ENCODE measurements at regions not wholly inside any gene's neighbourhood (a gene's known extent, or its start where the extent isn't known, plus 50 kb on each side); places are given as distances from the start of the nearest gene placed in this dataset.

DNA sequence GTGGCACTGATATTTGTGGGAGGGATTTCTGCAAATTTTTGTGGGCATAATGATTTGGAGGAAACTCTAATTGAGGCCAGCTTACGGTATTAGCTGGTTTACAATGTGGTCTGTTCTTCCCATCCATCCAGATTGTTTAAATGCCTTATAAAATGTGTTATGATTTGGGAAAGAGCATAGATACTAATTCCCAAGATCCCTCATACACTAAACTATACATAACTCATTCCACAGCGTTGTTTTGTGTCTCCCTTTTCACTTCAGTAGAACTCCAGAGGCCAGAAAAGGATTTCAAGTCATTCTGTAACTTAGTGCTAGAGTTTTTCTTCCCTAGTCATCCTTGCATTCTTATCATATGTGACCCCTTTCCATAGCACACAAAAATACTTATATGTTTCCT is 292.6 kb upstream of the NT5E start:
- TF ChIP-seq, protein P1, sequence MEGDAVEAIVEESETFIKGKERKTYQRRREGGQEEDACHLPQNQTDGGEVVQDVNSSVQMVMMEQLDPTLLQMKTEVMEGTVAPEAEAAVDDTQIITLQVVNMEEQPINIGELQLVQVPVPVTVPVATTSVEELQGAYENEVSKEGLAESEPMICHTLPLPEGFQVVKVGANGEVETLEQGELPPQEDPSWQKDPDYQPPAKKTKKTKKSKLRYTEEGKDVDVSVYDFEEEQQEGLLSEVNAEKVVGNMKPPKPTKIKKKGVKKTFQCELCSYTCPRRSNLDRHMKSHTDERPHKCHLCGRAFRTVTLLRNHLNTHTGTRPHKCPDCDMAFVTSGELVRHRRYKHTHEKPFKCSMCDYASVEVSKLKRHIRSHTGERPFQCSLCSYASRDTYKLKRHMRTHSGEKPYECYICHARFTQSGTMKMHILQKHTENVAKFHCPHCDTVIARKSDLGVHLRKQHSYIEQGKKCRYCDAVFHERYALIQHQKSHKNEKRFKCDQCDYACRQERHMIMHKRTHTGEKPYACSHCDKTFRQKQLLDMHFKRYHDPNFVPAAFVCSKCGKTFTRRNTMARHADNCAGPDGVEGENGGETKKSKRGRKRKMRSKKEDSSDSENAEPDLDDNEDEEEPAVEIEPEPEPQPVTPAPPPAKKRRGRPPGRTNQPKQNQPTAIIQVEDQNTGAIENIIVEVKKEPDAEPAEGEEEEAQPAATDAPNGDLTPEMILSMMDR (tag by site-specific recombination; IDR thresholded peaks at IDR 0.05): no peak
- TF ChIP-seq ZNF146 (tag by site-specific recombination; IDR thresholded peaks at IDR 0.05) (no peak), KLF10 (tag by site-specific recombination; IDR thresholded peaks at IDR 0.05) (no peak), ZNF292 (tag by site-specific recombination; IDR thresholded peaks at IDR 0.05; ENCODE audit: borderline replicate concordance, low read depth) (no peak)
- no peak overlapping the region for H3K4me3 ChIP-seq (ENCODE audit: low read depth, low read length)
- POLR2A ChIA-PET: no interaction called here
- H3K36me3 ChIP-seq (ENCODE audit: control insufficient read depth in 2 of 2, insufficient read depth in 1 of 2, low read length in 2 of 2): no peaks in the 10 kb centered on the region
- H3K27ac ChIP-seq (ENCODE audit: extremely low read depth, low read depth, low read length): no peak overlapping the region
- no peaks in the 10 kb centered on the region for H3K4me1 ChIP-seq (ENCODE audit: control insufficient read depth, insufficient read depth, low read length)
- CTCF ChIA-PET: interaction anchor here (0.9 kb wide), 1 partner anchor 166 kb away, joined by 3 read pairs; no protein-coding TSS in a partner anchor
- no peaks in the 10 kb centered on the region for H3K9me3 ChIP-seq (ENCODE audit: control insufficient read depth, insufficient read depth, low read depth, low read length)

DNA sequence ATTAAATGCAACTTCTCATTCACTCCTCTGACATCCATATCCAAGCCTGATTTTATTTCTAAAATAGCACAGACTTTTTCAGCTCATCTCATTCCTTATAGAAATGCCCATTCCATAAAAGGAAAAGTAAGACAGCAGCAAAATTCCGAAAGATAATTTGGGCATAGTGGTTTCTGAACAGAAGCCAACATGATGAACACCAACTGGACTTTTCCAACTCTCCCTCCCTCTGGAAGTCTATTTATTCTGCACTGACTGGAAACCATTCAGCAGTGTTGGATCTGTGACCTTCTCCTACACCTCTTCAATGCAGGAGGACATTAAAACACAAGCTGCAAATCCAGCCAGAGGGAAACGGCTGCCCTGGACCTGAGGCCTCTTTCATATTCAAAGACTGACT is 306.2 kb upstream of the NT5E start:
- TF ChIP-seq, protein P2, sequence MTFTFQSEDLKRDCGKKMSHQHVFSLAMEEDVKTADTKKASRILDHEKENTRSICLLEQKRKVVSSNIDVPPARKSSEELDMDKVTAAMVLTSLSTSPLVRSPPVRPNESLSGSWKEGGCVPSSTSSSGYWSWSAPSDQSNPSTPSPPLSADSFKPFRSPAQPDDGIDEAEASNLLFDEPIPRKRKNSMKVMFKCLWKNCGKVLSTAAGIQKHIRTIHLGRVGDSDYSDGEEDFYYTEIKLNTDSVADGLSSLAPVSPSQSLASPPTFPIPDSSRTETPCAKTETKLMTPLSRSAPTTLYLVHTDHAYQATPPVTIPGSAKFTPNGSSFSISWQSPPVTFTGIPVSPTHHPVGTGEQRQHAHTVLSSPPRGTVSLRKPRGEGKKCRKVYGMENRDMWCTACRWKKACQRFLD (tag by site-specific recombination; IDR thresholded peaks at IDR 0.05): no peak
- TF ChIP-seq ZNF560 (tag by site-specific recombination; IDR thresholded peaks at IDR 0.05; ENCODE audit: borderline replicate concordance) (no peak), ZNF514 (tag by site-specific recombination; IDR thresholded peaks at IDR 0.05) (no peak)
- H3K27ac ChIP-seq (ENCODE audit: extremely low read depth, low read depth, low read length): no peak overlapping the region
- H3K4me3 ChIP-seq (ENCODE audit: low read depth, low read length): no peak overlapping the region
- H3K9me3 ChIP-seq (ENCODE audit: control insufficient read depth, insufficient read depth, low read depth, low read length): no peaks in the 10 kb centered on the region
- POLR2A ChIA-PET: no interaction called here
- H3K36me3 ChIP-seq (ENCODE audit: control insufficient read depth in 2 of 2, insufficient read depth in 1 of 2, low read length in 2 of 2): no peaks in the 10 kb centered on the region
- H3K4me1 ChIP-seq (ENCODE audit: control insufficient read depth, insufficient read depth, low read length): no peaks in the 10 kb centered on the region
- CTCF ChIA-PET: interaction anchor here (0.7 to 1.7 kb wide), 2 partner anchors 180 to 334 kb away, joined by 3 read pairs; no protein-coding TSS in a partner anchor

DNA sequence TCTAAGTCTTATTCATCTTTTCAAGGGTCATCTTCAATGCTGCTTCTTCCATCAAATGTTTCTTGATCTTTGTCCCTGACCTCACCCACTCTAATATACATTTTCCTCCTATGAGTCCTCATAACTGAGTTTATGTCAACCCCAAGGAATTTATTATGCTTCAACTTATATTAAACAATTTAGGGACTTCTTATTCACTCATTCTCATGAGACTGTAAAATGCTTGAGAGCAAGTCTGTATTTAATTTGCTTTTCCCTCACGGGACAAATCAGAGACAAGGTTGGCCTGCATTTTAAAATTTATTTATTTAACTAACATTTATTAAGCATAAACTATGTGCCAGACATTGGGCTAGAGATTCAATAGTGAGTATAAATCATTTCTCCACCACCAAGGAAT is 312.0 kb upstream of the NT5E start:
- TF ChIP-seq ZSCAN30 (tag by site-specific recombination; IDR thresholded peaks at IDR 0.05): no peak
- TF ChIP-seq, protein P3, sequence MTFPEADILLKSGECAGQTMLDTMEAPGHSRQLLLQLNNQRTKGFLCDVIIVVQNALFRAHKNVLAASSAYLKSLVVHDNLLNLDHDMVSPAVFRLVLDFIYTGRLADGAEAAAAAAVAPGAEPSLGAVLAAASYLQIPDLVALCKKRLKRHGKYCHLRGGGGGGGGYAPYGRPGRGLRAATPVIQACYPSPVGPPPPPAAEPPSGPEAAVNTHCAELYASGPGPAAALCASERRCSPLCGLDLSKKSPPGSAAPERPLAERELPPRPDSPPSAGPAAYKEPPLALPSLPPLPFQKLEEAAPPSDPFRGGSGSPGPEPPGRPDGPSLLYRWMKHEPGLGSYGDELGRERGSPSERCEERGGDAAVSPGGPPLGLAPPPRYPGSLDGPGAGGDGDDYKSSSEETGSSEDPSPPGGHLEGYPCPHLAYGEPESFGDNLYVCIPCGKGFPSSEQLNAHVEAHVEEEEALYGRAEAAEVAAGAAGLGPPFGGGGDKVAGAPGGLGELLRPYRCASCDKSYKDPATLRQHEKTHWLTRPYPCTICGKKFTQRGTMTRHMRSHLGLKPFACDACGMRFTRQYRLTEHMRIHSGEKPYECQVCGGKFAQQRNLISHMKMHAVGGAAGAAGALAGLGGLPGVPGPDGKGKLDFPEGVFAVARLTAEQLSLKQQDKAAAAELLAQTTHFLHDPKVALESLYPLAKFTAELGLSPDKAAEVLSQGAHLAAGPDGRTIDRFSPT (tag by site-specific recombination; IDR thresholded peaks at IDR 0.05): no peak
- no peak for TF ChIP-seq ZNF391 (tag by site-specific recombination; IDR thresholded peaks at IDR 0.05; ENCODE audit: borderline replicate concordance, low read depth)
- TF ChIP-seq IKZF3 (tag by site-specific recombination; IDR thresholded peaks at IDR 0.05): no peak
- no peak for TF ChIP-seq ZNF146 (tag by site-specific recombination; IDR thresholded peaks at IDR 0.05)
- TF ChIP-seq ZNF169 (tag by site-specific recombination; IDR thresholded peaks at IDR 0.05): no peak
- TF ChIP-seq, protein P4, sequence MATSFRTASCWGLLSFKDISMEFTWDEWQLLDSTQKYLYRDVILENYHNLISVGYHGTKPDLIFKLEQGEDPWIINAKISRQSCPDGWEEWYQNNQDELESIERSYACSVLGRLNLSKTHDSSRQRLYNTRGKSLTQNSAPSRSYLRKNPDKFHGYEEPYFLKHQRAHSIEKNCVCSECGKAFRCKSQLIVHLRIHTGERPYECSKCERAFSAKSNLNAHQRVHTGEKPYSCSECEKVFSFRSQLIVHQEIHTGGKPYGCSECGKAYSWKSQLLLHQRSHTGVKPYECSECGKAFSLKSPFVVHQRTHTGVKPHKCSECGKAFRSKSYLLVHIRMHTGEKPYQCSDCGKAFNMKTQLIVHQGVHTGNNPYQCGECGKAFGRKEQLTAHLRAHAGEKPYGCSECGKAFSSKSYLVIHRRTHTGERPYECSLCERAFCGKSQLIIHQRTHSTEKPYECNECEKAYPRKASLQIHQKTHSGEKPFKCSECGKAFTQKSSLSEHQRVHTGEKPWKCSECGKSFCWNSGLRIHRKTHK (tag by site-specific recombination; IDR thresholded peaks at IDR 0.05): no peak
- no peak for TF ChIP-seq ZNF37A (tag by site-specific recombination; IDR thresholded peaks at IDR 0.05)
- ChIA-PET POLR2A (no interaction called here), CTCF (interaction anchor here (1.8 kb wide), 1 partner anchor 11 kb away, joined by 11 read pairs; no protein-coding TSS in a partner anchor)
- H3K36me3 ChIP-seq (ENCODE audit: control insufficient read depth in 2 of 2, insufficient read depth in 1 of 2, low read length in 2 of 2): no peaks in the 10 kb centered on the region
- H3K4me3 ChIP-seq (ENCODE audit: low read depth, low read length): no peak overlapping the region
- H3K4me1 ChIP-seq (ENCODE audit: control insufficient read depth, insufficient read depth, low read length): no peaks in the 10 kb centered on the region
- no peaks in the 10 kb centered on the region for H3K9me3 ChIP-seq (ENCODE audit: control insufficient read depth, insufficient read depth, low read depth, low read length)
- no peak overlapping the region for H3K27ac ChIP-seq (ENCODE audit: extremely low read depth, low read depth, low read length)
